IMR-90 (cell line): ENCODE measurements at regions not wholly inside any gene's neighbourhood (a gene's known extent, or its start where the extent isn't known, plus 50 kb on each side); places are given as distances from the start of the nearest gene placed in this dataset.

Experiments used
- ATAC-seq: fragments of 200-7000 bp; cut with Tn5 transposase; 2 replicates; pipeline ENCODE4 v1.9.1; 2020; ENCODE audit warnings: low read depth, mild to moderate bottlenecking, moderate library complexity
- BruUV-seq: library from RNA; stranded (reverse); fragments of 400-500 nt; replicated peaks from 2 replicates; lab custom pipeline; 2021; lab: Mats Ljungman, UMichigan
- CTCF ChIA-PET: fragments of 300-600 bp; formaldehyde crosslinking; extraction: SDS; loops from one replicate; lab custom pipeline; 2021; ENCODE audit warnings: antibody characterized with exemption; lab: Yijun Ruan, JAX
- POLR2A ChIA-PET: fragments of 300-600 bp; sonication (Branson Sonifier 250); formaldehyde crosslinking; loops from one replicate; lab custom pipeline; 2022; ENCODE audit warnings: antibody characterized with exemption; ENCODE audit not compliant: unreplicated experiment; lab: Charles Lee
- DNase-seq: peaks from one replicate; pipeline ENCODE4 v3.0.0; 2013
- H2AFZ ChIP-seq: replicated peaks from 2 replicates; pipeline ENCODE3; 2013; ENCODE audit warnings: low read length, mild to moderate bottlenecking; ENCODE audit not compliant: poor library complexity
- H2AK5ac ChIP-seq: 2 replicates; pipeline ENCODE4 v1.6.1; 2013; ENCODE audit warnings: low read depth, low read length, inconsistent platforms
- H2AK9ac ChIP-seq: replicated peaks from 2 replicates; pipeline ENCODE3; 2013; ENCODE audit warnings: mild to moderate bottlenecking, low read depth, low read length, moderate library complexity; ENCODE audit not compliant: poor library complexity
- H2BK120ac ChIP-seq: 2 replicates; pipeline ENCODE4 v1.6.1; 2013; ENCODE audit warnings: low read depth, low read length, inconsistent platforms
- H2BK15ac ChIP-seq: 3 replicates; pipeline ENCODE4 v1.6.1; 2013; ENCODE audit warnings: low read depth, low read length, inconsistent platforms
- H2BK20ac ChIP-seq: 2 replicates; pipeline ENCODE4 v1.6.1; 2013; ENCODE audit warnings: low read depth, mild to moderate bottlenecking, inconsistent platforms, low read length, moderate library complexity
- H2BK5ac ChIP-seq: 2 replicates; pipeline ENCODE4 v1.6.1; 2013; ENCODE audit warnings: mild to moderate bottlenecking, low read depth, low read length, inconsistent platforms; ENCODE audit not compliant: poor library complexity, severe bottlenecking
- H3K14ac ChIP-seq: replicated peaks from 2 replicates; pipeline ENCODE4 v1.6.1; 2013; ENCODE audit warnings: low read depth, low read length, inconsistent platforms
- H3K18ac ChIP-seq: 2 replicates; pipeline ENCODE4 v1.6.1; 2013; ENCODE audit warnings: low read depth, low read length, control low read depth
- H3K23ac ChIP-seq: 2 replicates; pipeline ENCODE4 v1.6.1; 2013; ENCODE audit warnings: low read depth, low read length, inconsistent platforms
- H3K27ac ChIP-seq: 2 replicates; pipeline ENCODE4 v1.5.1; 2013; ENCODE audit warnings: mild to moderate bottlenecking, control low read depth, low read length; ENCODE audit not compliant: insufficient read depth
- H3K27me3 ChIP-seq: 2 replicates; pipeline ENCODE4 v1.6.1; 2013; ENCODE audit warnings: low read length; ENCODE audit not compliant: control insufficient read depth, insufficient read depth
- H3K36me3 ChIP-seq: 2 replicates; pipeline ENCODE4 v1.6.1; 2013; ENCODE audit warnings: low read length, mixed read lengths; ENCODE audit not compliant: control insufficient read depth, insufficient read depth
- H3K4ac ChIP-seq: 2 replicates; pipeline ENCODE4 v1.6.1; 2013; ENCODE audit warnings: low read depth, low read length, inconsistent platforms
- H3K4me1 ChIP-seq: 2 replicates; pipeline ENCODE4 v1.6.1; 2013; ENCODE audit warnings: low read length, mixed read lengths; ENCODE audit not compliant: control insufficient read depth, insufficient read depth
- H3K4me2 ChIP-seq: 2 replicates; pipeline ENCODE4 v1.6.1; 2013; ENCODE audit warnings: low read depth, mild to moderate bottlenecking, control low read depth, low read length, moderate library complexity
- H3K4me3 ChIP-seq: 2 replicates; pipeline ENCODE4 v1.5.1; 2013; ENCODE audit warnings: low read depth, mild to moderate bottlenecking, control low read depth, low read length, moderate library complexity; ENCODE audit not compliant: insufficient read depth
- H3K56ac ChIP-seq: 2 replicates; pipeline ENCODE4 v1.6.1; 2013; ENCODE audit warnings: low read length, inconsistent platforms; ENCODE audit not compliant: insufficient read depth; ENCODE audit errors: extremely low read depth
- H3K79me1 ChIP-seq, 2 experiments: 2 replicates each; pipeline ENCODE4 v1.6.1; 2013; ENCODE audit warnings: low read length in 2 of 2, inconsistent platforms in 1 of 2, low read depth in 1 of 2
- H3K9ac ChIP-seq: 2 replicates; pipeline ENCODE4 v1.6.1; 2013; ENCODE audit warnings: low read depth, low read length, control low read depth
- H3K9me1 ChIP-seq: 2 replicates; pipeline ENCODE4 v1.6.1; 2013; ENCODE audit warnings: low read length, inconsistent platforms; ENCODE audit not compliant: insufficient read depth
- H3K9me3 ChIP-seq: 2 replicates; pipeline ENCODE4 v1.6.1; 2013; ENCODE audit warnings: low read length; ENCODE audit not compliant: control insufficient read depth, insufficient read depth
- H4K20me1 ChIP-seq: 2 replicates; pipeline ENCODE4 v1.6.1; 2013; ENCODE audit warnings: low read length, inconsistent platforms; ENCODE audit not compliant: insufficient read depth
- H4K5ac ChIP-seq: 2 replicates; pipeline ENCODE4 v1.6.1; 2013; ENCODE audit warnings: mild to moderate bottlenecking, low read depth, low read length, control low read depth
- H4K8ac ChIP-seq, 2 experiments: 2 replicates each; pipeline ENCODE4 v1.6.1; 2013; ENCODE audit warnings: low read depth in 2 of 2, low read length in 2 of 2, control low read depth in 1 of 2, inconsistent platforms in 1 of 2
- H4K91ac ChIP-seq: 2 replicates; pipeline ENCODE4 v1.6.1; 2013; ENCODE audit warnings: low read depth, low read length, inconsistent platforms; ENCODE audit not compliant: insufficient read depth
- CHD1 ChIP-seq: IDR thresholded peaks from 2 replicates; pipeline ENCODE4 v1.6.1; 2012; ENCODE audit warnings: low read depth, low read length, improper control_type of control experiment
- RFX5 ChIP-seq: IDR thresholded peaks from 2 replicates; pipeline ENCODE4 v1.8.0; 2012; ENCODE audit warnings: low read depth, mild to moderate bottlenecking, low read length, moderate library complexity
- SMC3 ChIP-seq: fragments of 150-350 bp; IDR thresholded peaks from 2 replicates; pipeline ENCODE4 v1.6.1; 2016; ENCODE audit warnings: low read depth, mild to moderate bottlenecking, antibody characterized with exemption, low read length, moderate library complexity
- WGBS, 2 experiments: methylation state at CpG; one replicate each; pipeline versions ENCODE4 v1.1.5 to v1.1.7; 2013; ENCODE audit warnings: missing lambda C conversion rate in 2 of 2; ENCODE audit not compliant: insufficient read length in 1 of 2; ENCODE audit errors: extremely low coverage in 2 of 2; 5-methylcytosine and 5-hydroxymethylcytosine counted together
- dilution Hi-C: fragments of 300-500 bp; cut with HindIII; formaldehyde crosslinking; loops from one replicate; pipeline ENCODE4 v1.14.3; 2018; ENCODE audit warnings: low sequenced_read_pairs; ENCODE audit not compliant: unreplicated experiment
- in situ Hi-C: fragments of 300-500 bp; cut with MboI; formaldehyde crosslinking; loops from 3 replicates; pipeline ENCODE4 v1.14.3; 2019; ENCODE audit warnings: low sequenced_read_pairs, inconsistent platforms, mixed read lengths
- intact Hi-C: fragments of 100-400 bp; cut with micrococcal nuclease; formaldehyde crosslinking; loops from 2 replicates; pipeline ENCODE4 v1.10.0; 2022

DNA sequence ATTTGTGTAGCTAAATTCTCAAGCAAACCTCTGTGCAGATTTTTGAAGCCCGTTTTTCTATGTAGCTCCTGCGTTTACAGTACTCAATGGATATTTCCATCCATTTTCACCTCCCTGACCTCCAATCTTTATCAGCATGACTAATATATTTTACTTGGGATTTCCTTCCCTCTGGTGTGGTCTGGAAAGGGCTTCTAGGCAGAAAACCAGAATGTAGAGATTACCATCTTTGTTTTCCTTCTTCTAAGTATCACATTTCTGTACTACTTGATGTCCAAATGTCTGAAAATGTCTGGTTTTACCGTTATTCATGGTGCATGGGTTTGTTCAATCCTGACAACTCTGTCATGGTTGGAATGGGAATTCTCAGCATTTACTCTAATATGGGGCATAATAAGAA, 907.6 kb upstream of the FLRT2 start:
- BruUV-seq: no TSS peak
- H3K18ac ChIP-seq: no peak overlapping the region
- no peaks in the 10 kb centered on the region for H3K9me3 ChIP-seq
- no peak overlapping the region for H4K8ac ChIP-seq
- dilution Hi-C loops (no loop called here), in situ Hi-C loops (no loop called here), intact Hi-C loops (no loop called here)
- H3K36me3 ChIP-seq: no peaks in the 10 kb centered on the region
- H4K91ac ChIP-seq: no peak overlapping the region
- H3K56ac ChIP-seq: no peak overlapping the region
- H2AFZ ChIP-seq: no peak overlapping the region
- no peak overlapping the region for H2BK5ac ChIP-seq
- DNase-seq: no peak
- H3K9ac ChIP-seq: no peak overlapping the region
- no peaks in the 10 kb centered on the region for H3K9me1 ChIP-seq
- no peak overlapping the region for H2BK15ac ChIP-seq
- no peak overlapping the region for H2BK20ac ChIP-seq
- WGBS, 2 experiments: no CpG with 5 or more reads among the region's 3 CpGs
- no peak overlapping the region for H3K23ac ChIP-seq
- H3K14ac ChIP-seq: no peak overlapping the region
- CTCF ChIA-PET: no interaction called here
- H2AK9ac ChIP-seq: no peak overlapping the region
- no peak overlapping the region for H3K4me3 ChIP-seq
- H3K4me1 ChIP-seq: no peaks in the 10 kb centered on the region
- H2AK5ac ChIP-seq: no peak overlapping the region
- no peak overlapping the region for H3K4me2 ChIP-seq
- H3K4ac ChIP-seq: no peak overlapping the region
- H4K5ac ChIP-seq: no peak overlapping the region
- H3K79me1 ChIP-seq: no peaks in the 10 kb centered on the region
- H4K20me1 ChIP-seq: no peaks in the 10 kb centered on the region
- H3K27ac ChIP-seq: no peak overlapping the region
- ATAC-seq: no peak
- POLR2A ChIA-PET: no interaction called here
- TF ChIP-seq CHD1 (no peak), SMC3 (no peak), RFX5 (no peak)
- H2BK120ac ChIP-seq: no peak overlapping the region
- H3K27me3 ChIP-seq: no peaks in the 10 kb centered on the region
